ENCODE measurements at regions not wholly inside any gene's neighbourhood (a gene's known extent, or its start where the extent isn't known, plus 50 kb on each side); places are given as distances from the start of the nearest gene placed in this dataset.

DNA sequence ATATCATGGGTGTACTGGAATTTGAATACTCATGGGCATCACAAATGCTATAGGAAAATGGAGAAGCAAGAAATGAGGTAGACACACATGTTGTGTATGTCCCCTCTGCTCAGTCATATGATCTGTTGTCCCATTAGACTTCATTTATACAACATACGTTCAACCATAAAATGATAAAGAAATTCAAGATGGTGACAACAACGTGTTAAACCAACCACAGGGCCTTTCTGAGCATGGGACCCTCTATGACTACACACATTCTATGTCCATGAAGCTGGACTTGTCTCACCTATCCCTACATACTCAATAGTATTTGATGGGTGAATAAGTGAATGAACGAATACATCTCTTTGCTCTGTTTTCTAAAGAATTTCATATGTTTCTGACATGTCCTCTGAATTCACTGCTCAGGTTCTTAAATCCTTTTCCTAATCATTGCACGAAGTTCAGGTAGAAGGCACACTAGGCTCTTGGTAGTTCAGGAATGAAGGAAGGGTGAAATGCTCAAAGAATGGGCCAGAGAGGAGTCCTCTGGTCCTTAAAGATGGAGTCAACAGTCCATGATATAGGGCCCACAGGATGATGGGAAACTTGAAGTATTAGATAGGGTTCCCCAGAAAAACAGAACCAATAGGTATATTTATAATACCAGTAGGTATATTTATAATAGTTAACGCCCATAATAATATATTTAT lies 105.7 kb upstream of the PPM1H start:
- Histone ChIP-seq H3K27me3 (ENCODE audit: low read length) (no peaks in the 10 kb centered on the region), H3K4me3 (ENCODE audit: low read length) (no peak overlapping the region), H3K4me1 (ENCODE audit: insufficient read depth, low read length) (peaks cover 10% of the 10 kb centered on the region), H3K9me3 (ENCODE audit: low read length) (no peaks in the 10 kb centered on the region), H2AFZ (ENCODE audit: low read length) (no peak overlapping the region), H3K27ac (ENCODE audit: low read length) (no peak overlapping the region), H3K79me2 (ENCODE audit: low read length) (no peaks in the 10 kb centered on the region), H3K9ac (ENCODE audit: low read length) (no peak overlapping the region), H4K20me1 (ENCODE audit: low read length) (no peaks in the 10 kb centered on the region), H3K9me2 (replicated peaks; ENCODE audit: low read length) (no peaks in the 10 kb centered on the region), H3K36me3 (ENCODE audit: low read depth, low read length) (no peaks in the 10 kb centered on the region), H3F3A (ENCODE audit: low read length, unreplicated experiment) (peaks cover 2% of the 10 kb centered on the region), H3K4me2 (ENCODE audit: low read length) (no peak overlapping the region)
- intact Hi-C loops (cut with micrococcal nuclease) = no loop called here
- ChIA-PET POLR2A (ENCODE audit: unreplicated experiment) (no interaction called here), CTCF (no interaction called here)
- TF ChIP-seq EZH2phosphoT487 (IDR thresholded peaks at IDR 0.05; ENCODE audit: borderline replicate concordance, low read length) = no peak
- no peak for TF ChIP-seq EZH2 (IDR thresholded peaks at IDR 0.05; ENCODE audit: low read length, unreplicated experiment)
- TF ChIP-seq, protein P1, sequence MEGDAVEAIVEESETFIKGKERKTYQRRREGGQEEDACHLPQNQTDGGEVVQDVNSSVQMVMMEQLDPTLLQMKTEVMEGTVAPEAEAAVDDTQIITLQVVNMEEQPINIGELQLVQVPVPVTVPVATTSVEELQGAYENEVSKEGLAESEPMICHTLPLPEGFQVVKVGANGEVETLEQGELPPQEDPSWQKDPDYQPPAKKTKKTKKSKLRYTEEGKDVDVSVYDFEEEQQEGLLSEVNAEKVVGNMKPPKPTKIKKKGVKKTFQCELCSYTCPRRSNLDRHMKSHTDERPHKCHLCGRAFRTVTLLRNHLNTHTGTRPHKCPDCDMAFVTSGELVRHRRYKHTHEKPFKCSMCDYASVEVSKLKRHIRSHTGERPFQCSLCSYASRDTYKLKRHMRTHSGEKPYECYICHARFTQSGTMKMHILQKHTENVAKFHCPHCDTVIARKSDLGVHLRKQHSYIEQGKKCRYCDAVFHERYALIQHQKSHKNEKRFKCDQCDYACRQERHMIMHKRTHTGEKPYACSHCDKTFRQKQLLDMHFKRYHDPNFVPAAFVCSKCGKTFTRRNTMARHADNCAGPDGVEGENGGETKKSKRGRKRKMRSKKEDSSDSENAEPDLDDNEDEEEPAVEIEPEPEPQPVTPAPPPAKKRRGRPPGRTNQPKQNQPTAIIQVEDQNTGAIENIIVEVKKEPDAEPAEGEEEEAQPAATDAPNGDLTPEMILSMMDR (conservative IDR thresholded peaks at IDR 0.05; ENCODE audit: low read depth, low read length) = no peak
- no peak for ATAC-seq
- no TSS peak for BruUV-seq (replicated peaks)
- no peak for DNase-seq

DNA sequence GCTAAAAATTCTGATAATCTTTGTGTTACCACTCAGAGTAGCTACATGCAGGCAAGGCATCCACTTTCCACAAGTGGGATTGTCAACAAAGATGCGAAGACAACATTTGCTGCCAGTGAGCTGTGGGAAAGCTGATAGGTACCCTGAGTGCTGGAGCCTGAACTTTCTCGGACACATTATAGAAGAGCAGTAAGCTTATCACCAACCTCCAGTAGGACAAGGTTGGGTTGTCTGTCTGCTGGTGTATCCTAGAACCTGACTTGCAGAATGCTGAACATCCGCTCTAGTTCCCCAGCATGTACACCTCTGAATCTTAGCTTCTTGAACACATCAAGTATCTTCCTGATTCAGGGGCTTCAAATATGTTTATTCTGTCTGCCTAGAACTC lies 103.8 kb upstream of the PPM1H start:
- no peaks in the 10 kb centered on the region for H3K36me3 ChIP-seq (ENCODE audit: low read depth, low read length)
- no peaks in the 10 kb centered on the region for H3K79me2 ChIP-seq (ENCODE audit: low read length)
- H3K9me3 ChIP-seq (ENCODE audit: low read length) = no peaks in the 10 kb centered on the region
- H3K27me3 ChIP-seq (ENCODE audit: low read length) = no peaks in the 10 kb centered on the region
- H3K4me3 ChIP-seq (ENCODE audit: low read length) = no peak overlapping the region
- H2AFZ ChIP-seq (ENCODE audit: low read length) = no peak overlapping the region
- H3K9me2 ChIP-seq (replicated peaks; ENCODE audit: low read length) = no peaks in the 10 kb centered on the region
- H4K20me1 ChIP-seq (ENCODE audit: low read length) = no peaks in the 10 kb centered on the region
- no peak for TF ChIP-seq EZH2phosphoT487 (IDR thresholded peaks at IDR 0.05; ENCODE audit: borderline replicate concordance, low read length)
- TF ChIP-seq EZH2 (IDR thresholded peaks at IDR 0.05; ENCODE audit: low read length, unreplicated experiment) = no peak
- TF ChIP-seq, protein P1 (conservative IDR thresholded peaks at IDR 0.05; ENCODE audit: low read depth, low read length) = no peak
- ChIA-PET POLR2A (ENCODE audit: unreplicated experiment) (interaction anchor here (0.6 kb wide), 1 partner anchor 26 kb away, joined by 3 read pairs; no protein-coding TSS in a partner anchor), CTCF (no interaction called here)
- H3K27ac ChIP-seq (ENCODE audit: low read length) = no peak overlapping the region
- no peak for DNase-seq
- no peak for ATAC-seq
- no peaks in the 10 kb centered on the region for H3K4me1 ChIP-seq (ENCODE audit: insufficient read depth, low read length)
- no peak overlapping the region for H3K4me2 ChIP-seq (ENCODE audit: low read length)
- no peak overlapping the region for H3K9ac ChIP-seq (ENCODE audit: low read length)
- intact Hi-C loops (cut with micrococcal nuclease) = no loop called here
- no peaks in the 10 kb centered on the region for H3F3A ChIP-seq (ENCODE audit: low read length, unreplicated experiment)
- no TSS peak for BruUV-seq (replicated peaks)

All from PC-3 (cell line).